HCT116 (cell line): ENCODE measurements at regions not wholly inside any gene's neighbourhood (a gene's known extent, or its start where the extent isn't known, plus 50 kb on each side); places are given as distances from the start of the nearest gene placed in this dataset.

ENCODE experiments used
- ATAC-seq: fragments of 200-7000 bp; cut with Tn5 transposase; 2 replicates; pipeline ENCODE4 v1.9.1; 2020; ENCODE audit warnings: mild to moderate bottlenecking, moderate library complexity
- BruUV-seq: library from RNA; stranded (reverse); fragments of 400-500 nt; replicated peaks from 2 replicates; lab custom pipeline; 2021; lab: Mats Ljungman, UMichigan
- CTCF ChIA-PET: fragments of 300-600 bp; sonication (Branson Sonifier 250); formaldehyde crosslinking; loops from one replicate; lab custom pipeline; 2021; ENCODE audit warnings: antibody characterized with exemption; lab: Charles Lee
- POLR2A ChIA-PET: fragments of 300-600, 350-600 bp; sonication (Branson Sonifier 250); formaldehyde crosslinking; loops from one replicate; lab custom pipeline; 2021; ENCODE audit warnings: antibody characterized with exemption; lab: Charles Lee
- RAD21 ChIA-PET, 2 experiments: fragments of 300-600 bp; sonication (Branson Sonifier 250); formaldehyde crosslinking; loops; one replicate each; lab custom pipeline; 2023; ENCODE audit warnings: low total read pairs in 2 of 2; ENCODE audit not compliant: uncharacterized antibody in 2 of 2, unreplicated experiment in 2 of 2, low non-redundant PET in 1 of 2; lab: Charles Lee
- DNase-seq: peaks from one replicate; pipeline ENCODE4 v3.0.0-alpha.2; 2010; ENCODE audit warnings: low read depth, low spot score
- H2AFZ ChIP-seq: fragments of 200-600 bp; shearing (Covaris generic), sonication (generic); 2 replicates; pipeline ENCODE4 v1.6.1; 2017; ENCODE audit warnings: low read depth, mixed run types, mixed read lengths, antibody characterized with exemption, low read length; ENCODE audit not compliant: poor library complexity, severe bottlenecking
- H3K27ac ChIP-seq: 2 replicates; pipeline ENCODE4 v1.5.1; 2012; ENCODE audit warnings: low read depth, low read length
- H3K27me3 ChIP-seq: fragments of 200-600 bp; sonication (generic); 2 replicates; pipeline ENCODE4 v1.6.1; 2016; ENCODE audit warnings: mixed run types, low read length, mixed read lengths; ENCODE audit not compliant: insufficient read depth
- H3K36me3 ChIP-seq, 2 experiments: fragments of 200-500 bp in 1 of 2; fragments of 200-600 bp in 1 of 2; sonication (Bioruptor generic) in 1 of 2; sonication (generic) in 1 of 2; 2 replicates each; pipeline versions ENCODE4 v1.5.1 to v1.6.1; 2014 to 2016; ENCODE audit warnings: low read length in 2 of 2, inconsistent platforms in 1 of 2, mixed read lengths in 1 of 2, mixed run types in 1 of 2; ENCODE audit not compliant: insufficient read depth in 2 of 2, control insufficient read depth in 1 of 2
- H3K4me1 ChIP-seq, 2 experiments: fragments of 200-600 bp in 1 of 2; sonication (generic) in 1 of 2; 2 replicates each; pipeline versions ENCODE4 v1.5.1 to v1.6.1; 2012 to 2017; ENCODE audit warnings: low read length in 2 of 2, inconsistent platforms in 1 of 2, mild to moderate bottlenecking in 1 of 2, mixed read lengths in 1 of 2, mixed run types in 1 of 2, moderate library complexity in 1 of 2; ENCODE audit not compliant: insufficient read depth in 2 of 2, control insufficient read depth in 1 of 2
- H3K4me2 ChIP-seq: fragments of 200-600 bp; sonication (generic); 2 replicates; pipeline ENCODE4 v1.6.1; 2017; ENCODE audit warnings: mixed run types, low read length, mixed read lengths
- H3K4me3 ChIP-seq, 2 experiments: fragments of 200-600 bp in 1 of 2; sonication (generic) in 1 of 2; replicated peaks in 1 of 2; 2 replicates each; pipeline ENCODE4 v1.5.1; 2011 to 2016; ENCODE audit warnings: low read length in 2 of 2, control low read depth in 1 of 2, low read depth in 1 of 2, mild to moderate bottlenecking in 1 of 2, mixed read lengths in 1 of 2, mixed run types in 1 of 2
- H3K79me2 ChIP-seq: fragments of 200-600 bp; sonication (generic); 2 replicates; pipeline ENCODE4 v1.6.1; 2017; ENCODE audit warnings: mild to moderate bottlenecking, mixed run types, low read length, moderate library complexity, mixed read lengths; ENCODE audit not compliant: insufficient read depth
- H3K9ac ChIP-seq: fragments of 200-600 bp; sonication (generic); 2 replicates; pipeline ENCODE4 v1.6.1; 2016; ENCODE audit warnings: low read length, mixed read lengths
- H3K9me2 ChIP-seq: fragments of 200-600 bp; sonication (generic), shearing (Covaris generic); 2 replicates; pipeline ENCODE4 v1.6.1; 2017; ENCODE audit warnings: mixed run types, mild to moderate bottlenecking, moderate library complexity; ENCODE audit not compliant: insufficient read depth
- H3K9me3 ChIP-seq, 2 experiments: fragments of 200-500 bp in 1 of 2; fragments of 200-600 bp in 1 of 2; sonication (Bioruptor generic) in 1 of 2; sonication (generic) in 1 of 2; 2 replicates each; pipeline ENCODE4 v1.6.1; 2014 to 2017; ENCODE audit warnings: low read length in 2 of 2, mixed read lengths in 2 of 2, inconsistent platforms in 1 of 2, low read depth in 1 of 2, mild to moderate bottlenecking in 1 of 2, mixed run types in 1 of 2, moderate library complexity in 1 of 2; ENCODE audit not compliant: control insufficient read depth in 1 of 2, insufficient read depth in 1 of 2
- H4K20me1 ChIP-seq: fragments of 200-600 bp; sonication (generic), shearing (Covaris generic); 2 replicates; pipeline ENCODE4 v1.6.1; 2017; ENCODE audit warnings: mixed run types, mild to moderate bottlenecking, moderate library complexity; ENCODE audit not compliant: insufficient read depth
- CBX3 ChIP-seq: IDR thresholded peaks from 2 replicates; pipeline ENCODE4 v1.6.1; 2012; ENCODE audit warnings: low read depth
- EZH2phosphoT487 ChIP-seq: fragments of 200-600 bp; IDR thresholded peaks from 2 replicates; pipeline ENCODE4 v1.6.1; 2018; ENCODE audit warnings: antibody characterized with exemption, borderline replicate concordance
- FOSL1 ChIP-seq: IDR thresholded peaks from 2 replicates; pipeline ENCODE4 v1.6.1; 2012; ENCODE audit warnings: low read depth
- MAX ChIP-seq: IDR thresholded peaks from 2 replicates; pipeline ENCODE4 v1.6.1; 2012
- POLR2A ChIP-seq: IDR thresholded peaks from 2 replicates; pipeline ENCODE4 v1.7.0; 2011; ENCODE audit warnings: borderline replicate concordance; ENCODE audit not compliant: insufficient read depth, insufficient read length; ENCODE audit errors: extremely low read depth
- SIN3A ChIP-seq: IDR thresholded peaks from 2 replicates; pipeline ENCODE4 v1.6.1; 2012; ENCODE audit warnings: low read depth
- TCF7L2 ChIP-seq: IDR thresholded peaks from 2 replicates; pipeline ENCODE4 v1.7.0; 2011; ENCODE audit warnings: borderline replicate concordance, inconsistent platforms; ENCODE audit not compliant: insufficient read depth, insufficient read length; ENCODE audit errors: extremely low read depth
- ZBTB33 ChIP-seq: IDR thresholded peaks from 2 replicates; pipeline ENCODE4 v1.6.1; 2011; ENCODE audit warnings: mild to moderate bottlenecking, low read length, moderate library complexity; ENCODE audit not compliant: insufficient replicate concordance; ENCODE audit errors: extremely low read depth
- ZNF274 ChIP-seq: fragments of 200-500 bp; sonication (Bioruptor generic); IDR thresholded peaks from 2 replicates; pipeline ENCODE4 v1.6.1; 2014; ENCODE audit warnings: mild to moderate bottlenecking, low read depth, low read length, inconsistent platforms
- intact Hi-C: fragments of 100-400 bp; cut with micrococcal nuclease; formaldehyde crosslinking; loops from 2 replicates; pipeline ENCODE4 v1.10.0; 2022

- ATAC-seq, result no peak
- Histone ChIP-seq H3K27ac (no peak overlapping the region), H3K4me1 (peaks cover 7 to 25% of the 10 kb centered on the region in 2 experiments; a peak in 3 of 4 replicates), H3K36me3 (no peaks in the 10 kb centered on the region), H3K79me2 (no peaks in the 10 kb centered on the region), H3K9me2 (no peaks in the 10 kb centered on the region), H4K20me1 (no peaks in the 10 kb centered on the region), H2AFZ (no peak overlapping the region), H3K27me3 (no peaks in the 10 kb centered on the region), H3K4me2 (no peak overlapping the region), H3K9ac (no peak overlapping the region), H3K9me3 (no peaks in the 10 kb centered on the region), H3K4me3 (no peak overlapping the region)
- BruUV-seq, result no TSS peak
- CTCF ChIA-PET, result no interaction called here
- intact Hi-C loops, result no loop called here
- RAD21 ChIA-PET, result no interaction called here
- TF ChIP-seq FOSL1 (no peak), EZH2phosphoT487 (no peak), MAX (no peak), TCF7L2 (no peak), ZBTB33 (no peak), CBX3 (no peak), ZNF274 (no peak), SIN3A (no peak), POLR2A (no peak)
- DNase-seq, result no peak
- POLR2A ChIA-PET, result no interaction called here
These were observed 97.8 kb upstream of the CPLX2 start for GRCh38 chr5:175773534-175774070.
